ENCODE measurements at regions not wholly inside any gene's neighbourhood (a gene's known extent, or its start where the extent isn't known, plus 50 kb on each side); places are given as distances from the start of the nearest gene placed in this dataset.
A peak's percentile ranks its signal among the peaks of the same experiment; 100 is the strongest.

DNA sequence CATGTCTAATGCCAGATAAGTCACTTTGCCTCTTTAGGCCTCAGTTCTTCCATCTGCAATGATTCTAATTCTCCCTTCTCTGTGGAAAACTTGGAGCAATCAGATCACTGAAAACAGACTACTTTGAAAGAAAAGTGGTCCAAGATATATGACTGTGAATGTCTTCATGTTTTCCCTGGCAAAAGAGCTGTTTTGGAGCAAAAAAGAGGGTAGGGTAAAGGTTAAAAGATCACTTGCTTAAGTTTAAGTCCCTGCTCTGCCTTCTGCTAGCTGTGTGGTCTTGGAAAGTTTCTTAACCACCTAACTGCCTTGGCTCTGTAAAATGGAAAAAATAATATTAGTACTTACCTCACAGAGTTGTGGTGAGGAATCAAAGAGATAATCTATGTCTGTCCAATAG, 140.3 kb upstream of the PAK3 start:
- intact Hi-C loops (cut with DNase I) = no loop called here
- H3K4me3 ChIP-seq = no peak overlapping the region
- no peaks in the 10 kb centered on the region for H3K27me3 ChIP-seq (replicated peaks; ENCODE audit: insufficient read depth)

DNA sequence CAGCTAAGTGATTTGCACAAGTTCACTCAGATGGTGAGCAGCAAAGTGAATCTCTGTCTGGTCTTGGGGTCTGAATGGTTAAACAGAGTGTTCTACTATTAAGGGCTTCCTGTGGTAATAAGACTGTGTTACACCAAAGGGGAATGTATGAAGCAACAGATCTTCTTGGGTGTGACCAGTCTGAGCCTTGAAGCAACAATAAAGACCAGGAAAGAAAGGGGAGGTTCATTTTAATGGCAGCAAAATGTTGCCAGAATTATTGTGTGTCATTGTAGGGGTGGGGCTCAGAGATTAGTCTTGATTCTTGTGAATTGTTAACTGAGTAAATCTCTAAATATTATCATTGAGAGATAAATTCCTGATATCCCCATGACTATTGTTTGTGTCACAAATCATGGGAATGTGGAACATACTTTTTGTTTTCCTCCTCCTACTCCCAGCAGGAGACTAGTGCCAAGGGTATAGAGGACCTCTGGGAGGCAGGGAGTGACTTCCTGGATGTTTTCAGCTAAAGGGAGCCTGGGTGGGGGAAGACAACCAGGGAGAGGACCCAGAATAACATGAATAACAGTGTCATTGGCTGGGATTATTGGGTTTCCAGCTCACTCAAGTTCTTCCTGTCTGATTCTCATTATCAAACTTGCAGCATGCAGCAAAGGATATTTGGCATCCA, 141.4 kb upstream of the PAK3 start:
- Histone ChIP-seq H3K36me3 (no peaks in the 10 kb centered on the region), H3K9me3 (no peaks in the 10 kb centered on the region), H3K4me3 (no peak overlapping the region), H3K27ac (no peak overlapping the region), H3K4me1 (replicated peaks) (no peaks in the 10 kb centered on the region), H3K27me3 (replicated peaks; ENCODE audit: insufficient read depth) (no peaks in the 10 kb centered on the region)
- no peak for TF ChIP-seq POLR2AphosphoS5 (IDR thresholded peaks at IDR 0.05)
- TF ChIP-seq, protein P1, sequence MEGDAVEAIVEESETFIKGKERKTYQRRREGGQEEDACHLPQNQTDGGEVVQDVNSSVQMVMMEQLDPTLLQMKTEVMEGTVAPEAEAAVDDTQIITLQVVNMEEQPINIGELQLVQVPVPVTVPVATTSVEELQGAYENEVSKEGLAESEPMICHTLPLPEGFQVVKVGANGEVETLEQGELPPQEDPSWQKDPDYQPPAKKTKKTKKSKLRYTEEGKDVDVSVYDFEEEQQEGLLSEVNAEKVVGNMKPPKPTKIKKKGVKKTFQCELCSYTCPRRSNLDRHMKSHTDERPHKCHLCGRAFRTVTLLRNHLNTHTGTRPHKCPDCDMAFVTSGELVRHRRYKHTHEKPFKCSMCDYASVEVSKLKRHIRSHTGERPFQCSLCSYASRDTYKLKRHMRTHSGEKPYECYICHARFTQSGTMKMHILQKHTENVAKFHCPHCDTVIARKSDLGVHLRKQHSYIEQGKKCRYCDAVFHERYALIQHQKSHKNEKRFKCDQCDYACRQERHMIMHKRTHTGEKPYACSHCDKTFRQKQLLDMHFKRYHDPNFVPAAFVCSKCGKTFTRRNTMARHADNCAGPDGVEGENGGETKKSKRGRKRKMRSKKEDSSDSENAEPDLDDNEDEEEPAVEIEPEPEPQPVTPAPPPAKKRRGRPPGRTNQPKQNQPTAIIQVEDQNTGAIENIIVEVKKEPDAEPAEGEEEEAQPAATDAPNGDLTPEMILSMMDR (IDR thresholded peaks at IDR 0.05) = no peak
- intact Hi-C loops (cut with DNase I) = no loop called here
- DNase-seq (ENCODE audit: low spot score) = no peak

More for the DNA sequence above, 140.3 kb upstream of the PAK3 start:
- Histone ChIP-seq H3K27ac (no peak overlapping the region), H3K36me3 (no peaks in the 10 kb centered on the region), H3K4me1 (replicated peaks) (no peaks in the 10 kb centered on the region), H3K9me3 (no peaks in the 10 kb centered on the region)
- no peak for DNase-seq (ENCODE audit: low spot score)
- TF ChIP-seq POLR2AphosphoS5 (IDR thresholded peaks at IDR 0.05) (no peak), POLR2A (IDR thresholded peaks at IDR 0.05) (no peak)
- TF ChIP-seq, protein P1 (IDR thresholded peaks at IDR 0.05) = no peak

DNA sequence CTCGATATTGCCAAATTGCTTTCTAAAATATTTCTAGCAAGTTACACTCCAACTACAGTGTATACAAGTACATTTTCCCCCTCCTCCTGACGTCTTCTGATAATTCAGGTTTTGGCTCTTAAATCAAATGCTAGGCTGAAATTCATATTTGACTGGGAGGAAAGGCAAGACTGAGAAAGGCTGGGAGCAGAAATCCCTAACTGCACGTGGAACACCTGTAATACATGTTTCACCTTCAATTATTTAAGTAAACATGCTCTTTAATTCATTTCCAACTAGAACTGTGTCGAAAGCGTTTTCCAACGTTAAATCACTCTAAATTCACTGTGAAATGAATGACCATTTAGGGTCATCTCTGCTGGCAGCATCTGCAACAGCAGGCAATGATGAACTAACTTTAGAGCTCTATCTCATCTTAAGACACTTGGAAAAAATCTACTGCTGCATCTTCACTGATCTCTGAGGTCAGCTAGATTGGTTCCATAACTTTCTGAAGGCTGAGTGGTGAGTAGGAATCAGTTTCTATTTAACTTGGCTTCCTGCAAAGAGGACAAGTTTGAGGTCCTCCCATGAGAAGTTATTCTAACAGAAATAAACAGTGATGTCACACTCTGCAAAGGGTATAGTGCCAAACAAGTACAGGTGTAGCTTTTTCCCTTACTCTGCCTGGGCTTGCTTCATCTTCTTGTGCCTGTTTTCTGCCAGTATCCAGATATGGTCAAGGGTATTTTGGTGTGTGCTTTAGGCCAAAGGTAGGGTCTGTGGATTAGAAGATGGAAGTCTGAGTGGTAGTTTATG, 144.3 kb upstream of the PAK3 start:
- no peak for TF ChIP-seq POLR2AphosphoS5 (IDR thresholded peaks at IDR 0.05)
- TF ChIP-seq, protein P1 (IDR thresholded peaks at IDR 0.05) = no peak
- no peak for TF ChIP-seq POLR2A (IDR thresholded peaks at IDR 0.05)
- DNase-seq (ENCODE audit: low spot score) = no peak
- Histone ChIP-seq H3K27ac (no peak overlapping the region), H3K36me3 (no peaks in the 10 kb centered on the region), H3K4me1 (replicated peaks) (no peaks in the 10 kb centered on the region), H3K27me3 (replicated peaks; ENCODE audit: insufficient read depth) (no peaks in the 10 kb centered on the region), H3K9me3 (no peaks in the 10 kb centered on the region), H3K4me3 (no peak overlapping the region)
- WGBS = 66% methylated on average over 6 of the region's 6 CpGs
- intact Hi-C loops (cut with DNase I) = no loop called here

DNA sequence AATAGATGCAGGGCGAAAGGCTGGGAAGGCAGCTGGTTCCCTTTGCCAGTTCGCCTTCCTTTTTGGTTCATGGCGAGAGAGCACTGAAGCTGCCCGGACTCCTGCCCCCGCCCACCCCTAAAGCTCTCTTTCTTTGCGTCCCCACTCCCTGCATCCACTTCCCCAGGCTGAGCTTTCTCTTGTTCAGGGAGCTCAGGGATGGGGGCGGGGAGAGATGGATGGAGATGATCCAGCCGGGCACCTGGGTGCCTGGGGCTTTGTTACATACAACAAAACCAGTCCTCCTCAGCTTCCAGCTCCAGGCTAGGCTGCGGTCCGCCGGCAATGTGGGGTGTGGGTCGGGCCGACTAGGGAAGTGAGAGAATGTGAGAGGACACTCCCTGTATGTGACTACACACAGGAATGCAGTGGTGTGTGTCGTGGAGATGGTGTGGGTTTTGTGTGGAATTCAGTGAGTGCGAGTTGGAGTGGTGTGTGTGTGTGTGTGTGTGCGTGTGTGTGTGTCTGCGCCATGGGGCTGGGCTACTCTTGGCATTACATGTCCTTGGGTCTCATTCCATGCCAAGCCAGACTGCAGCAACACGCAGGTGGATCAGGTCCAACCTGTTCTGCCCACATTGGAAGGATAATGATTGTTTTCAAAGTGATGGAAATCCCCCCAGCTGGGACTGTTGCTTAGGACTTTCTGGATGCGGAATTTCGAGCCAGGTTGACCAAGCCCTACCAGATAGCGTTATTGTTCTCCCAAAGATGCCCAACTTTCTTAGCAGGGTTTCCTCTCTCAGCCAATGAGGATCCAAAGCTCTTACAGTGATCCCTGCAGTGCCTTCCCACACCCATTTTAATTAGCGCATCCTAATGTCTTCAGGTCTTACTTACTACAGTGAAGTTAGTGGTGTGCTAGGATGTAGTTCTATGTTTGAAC, 149.4 kb upstream of the CHRDL1 start:
- intact Hi-C loops (cut with DNase I) = loop anchor here (10.0 kb wide), 1 partner anchor 150 kb away; the partner anchor contains the start of gene PAK3

More for the DNA sequence above, 149.4 kb upstream of the CHRDL1 start:
- H3K4me1 ChIP-seq (replicated peaks) = no peaks in the 10 kb centered on the region
- no peaks in the 10 kb centered on the region for H3K27me3 ChIP-seq (replicated peaks; ENCODE audit: insufficient read depth)
- H3K36me3 ChIP-seq = no peaks in the 10 kb centered on the region
- TF ChIP-seq POLR2A (IDR thresholded peaks at IDR 0.05) (no peak), POLR2AphosphoS5 (IDR thresholded peaks at IDR 0.05) (peak; percentile 12)
- TF ChIP-seq, protein P1 (IDR thresholded peaks at IDR 0.05) = no peak
- peak overlapping the region; percentile 19 to 23 for H3K4me3 ChIP-seq
- WGBS = 13% methylated on average over 12 of the region's 22 CpGs
- peak overlapping the region; percentile 47 to 51 for H3K27ac ChIP-seq
- DNase-seq (ENCODE audit: low spot score) = peak; percentile 51
- H3K9me3 ChIP-seq = no peaks in the 10 kb centered on the region

Data from prostate gland (tissue), 2 donors.